ENCODE measurements at regions not wholly inside any gene's neighbourhood (a gene's known extent, or its start where the extent isn't known, plus 50 kb on each side); places are given as distances from the start of the nearest gene placed in this dataset.

- WGBS (ENCODE audit: insufficient coverage, insufficient replicate concordance, low lambda C conversion rate, missing lambda C conversion rate) = 0% methylated on average over 1 of the region's 1 CpG
- FAIRE-seq = no peak
- POLR2A ChIA-PET = no interaction called here
Measured at GRCh38 chr2:66721776-66722175, 286.9 kb downstream of the MEIS1 start.

More at GRCh38 chr2:66721776-66722175, 286.9 kb downstream of the MEIS1 start:
- DNase-seq (ENCODE audit: low read depth, low spot score) (no peak), ATAC-seq (no peak)
- BruUV-seq (replicated peaks) = no TSS peak
- ChIA-PET CTCF (no interaction called here), RAD21 (ENCODE audit: unreplicated experiment) (no interaction called here), SMC1A (ENCODE audit: uncharacterized antibody, unreplicated experiment) (no interaction called here)
- H3K4me2 ChIP-seq (ENCODE audit: control insufficient read depth, insufficient read depth) = no peak overlapping the region
- in situ Hi-C loops (cut with MboI) (no loop called here), intact Hi-C loops (cut with micrococcal nuclease; ENCODE audit: unreplicated experiment) (no loop called here)
- H3K9me3 ChIP-seq (replicated peaks; ENCODE audit: control insufficient read depth, insufficient read depth, low read length) = no peaks in the 10 kb centered on the region
- H3K27ac ChIP-seq (ENCODE audit: control insufficient read depth, insufficient read depth) = no peak overlapping the region
- H3K9ac ChIP-seq (ENCODE audit: control insufficient read depth, insufficient read depth, low read length) = no peak overlapping the region
- no peak overlapping the region for H3K4me3 ChIP-seq
- no peaks in the 10 kb centered on the region for H4K20me1 ChIP-seq (ENCODE audit: control insufficient read depth, insufficient read depth)
- no peaks in the 10 kb centered on the region for H3K36me3 ChIP-seq (ENCODE audit: control insufficient read depth in 2 of 2, insufficient read depth in 2 of 2, low read length in 1 of 2)
- no peak overlapping the region for H2AFZ ChIP-seq (ENCODE audit: control insufficient read depth, low read depth, low read length)
- no peaks in the 10 kb centered on the region for H3K27me3 ChIP-seq (replicated peaks in 1 of 2; ENCODE audit: control insufficient read depth in 2 of 2, insufficient read depth in 2 of 2, low read length in 1 of 2)
- H3K79me2 ChIP-seq (ENCODE audit: control insufficient read depth, insufficient read depth, low read length) = no peaks in the 10 kb centered on the region
- H3K4me1 ChIP-seq (ENCODE audit: control insufficient read depth, insufficient read depth, low read length) = no peaks in the 10 kb centered on the region
- no peak for TF ChIP-seq ZNF207 (IDR thresholded peaks at IDR 0.05; ENCODE audit: borderline replicate concordance)
- no peak for TF ChIP-seq HCFC1 (IDR thresholded peaks at IDR 0.05; ENCODE audit: low read length)
- TF ChIP-seq, protein P1, sequence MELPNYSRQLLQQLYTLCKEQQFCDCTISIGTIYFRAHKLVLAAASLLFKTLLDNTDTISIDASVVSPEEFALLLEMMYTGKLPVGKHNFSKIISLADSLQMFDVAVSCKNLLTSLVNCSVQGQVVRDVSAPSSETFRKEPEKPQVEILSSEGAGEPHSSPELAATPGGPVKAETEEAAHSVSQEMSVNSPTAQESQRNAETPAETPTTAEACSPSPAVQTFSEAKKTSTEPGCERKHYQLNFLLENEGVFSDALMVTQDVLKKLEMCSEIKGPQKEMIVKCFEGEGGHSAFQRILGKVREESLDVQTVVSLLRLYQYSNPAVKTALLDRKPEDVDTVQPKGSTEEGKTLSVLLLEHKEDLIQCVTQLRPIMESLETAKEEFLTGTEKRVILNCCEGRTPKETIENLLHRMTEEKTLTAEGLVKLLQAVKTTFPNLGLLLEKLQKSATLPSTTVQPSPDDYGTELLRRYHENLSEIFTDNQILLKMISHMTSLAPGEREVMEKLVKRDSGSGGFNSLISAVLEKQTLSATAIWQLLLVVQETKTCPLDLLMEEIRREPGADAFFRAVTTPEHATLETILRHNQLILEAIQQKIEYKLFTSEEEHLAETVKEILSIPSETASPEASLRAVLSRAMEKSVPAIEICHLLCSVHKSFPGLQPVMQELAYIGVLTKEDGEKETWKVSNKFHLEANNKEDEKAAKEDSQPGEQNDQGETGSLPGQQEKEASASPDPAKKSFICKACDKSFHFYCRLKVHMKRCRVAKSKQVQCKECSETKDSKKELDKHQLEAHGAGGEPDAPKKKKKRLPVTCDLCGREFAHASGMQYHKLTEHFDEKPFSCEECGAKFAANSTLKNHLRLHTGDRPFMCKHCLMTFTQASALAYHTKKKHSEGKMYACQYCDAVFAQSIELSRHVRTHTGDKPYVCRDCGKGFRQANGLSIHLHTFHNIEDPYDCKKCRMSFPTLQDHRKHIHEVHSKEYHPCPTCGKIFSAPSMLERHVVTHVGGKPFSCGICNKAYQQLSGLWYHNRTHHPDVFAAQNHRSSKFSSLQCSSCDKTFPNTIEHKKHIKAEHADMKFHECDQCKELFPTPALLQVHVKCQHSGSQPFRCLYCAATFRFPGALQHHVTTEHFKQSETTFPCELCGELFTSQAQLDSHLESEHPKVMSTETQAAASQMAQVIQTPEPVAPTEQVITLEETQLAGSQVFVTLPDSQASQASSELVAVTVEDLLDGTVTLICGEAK (IDR thresholded peaks at IDR 0.05; ENCODE audit: borderline replicate concordance) = no peak
- no peak for TF ChIP-seq BMI1 (IDR thresholded peaks at IDR 0.05; ENCODE audit: borderline replicate concordance)
- no peak for TF ChIP-seq CTCF (IDR thresholded peaks at IDR 0.05 in 2 of 3, conservative IDR thresholded peaks at IDR 0.05 in 1 of 3; ENCODE audit: control insufficient read depth in 2 of 3, extremely low read depth in 1 of 3, insufficient read depth in 1 of 3, low read depth in 3 of 3, low read length in 3 of 3)
- no peak for TF ChIP-seq WRNIP1 (IDR thresholded peaks at IDR 0.05; ENCODE audit: borderline replicate concordance, low read depth, low read length)
- no peak for TF ChIP-seq RB1 (IDR thresholded peaks at IDR 0.05; ENCODE audit: borderline replicate concordance)
- no peak for TF ChIP-seq MXI1 (IDR thresholded peaks at IDR 0.05; ENCODE audit: low read depth, low read length)
- TF ChIP-seq ZZZ3 (IDR thresholded peaks at IDR 0.05; ENCODE audit: control insufficient read depth, insufficient read length, low read depth) = no peak
- no peak for TF ChIP-seq POLR2AphosphoS5 (IDR thresholded peaks at IDR 0.05; ENCODE audit: low read length)
- TF ChIP-seq ZBTB4 (CRISPR knock-in tag; IDR thresholded peaks at IDR 0.05) = no peak

Data from GM12878 (cell line).